ENCODE measurements at regions not wholly inside any gene's neighbourhood (a gene's known extent, or its start where the extent isn't known, plus 50 kb on each side); places are given as distances from the start of the nearest gene placed in this dataset.

DNA sequence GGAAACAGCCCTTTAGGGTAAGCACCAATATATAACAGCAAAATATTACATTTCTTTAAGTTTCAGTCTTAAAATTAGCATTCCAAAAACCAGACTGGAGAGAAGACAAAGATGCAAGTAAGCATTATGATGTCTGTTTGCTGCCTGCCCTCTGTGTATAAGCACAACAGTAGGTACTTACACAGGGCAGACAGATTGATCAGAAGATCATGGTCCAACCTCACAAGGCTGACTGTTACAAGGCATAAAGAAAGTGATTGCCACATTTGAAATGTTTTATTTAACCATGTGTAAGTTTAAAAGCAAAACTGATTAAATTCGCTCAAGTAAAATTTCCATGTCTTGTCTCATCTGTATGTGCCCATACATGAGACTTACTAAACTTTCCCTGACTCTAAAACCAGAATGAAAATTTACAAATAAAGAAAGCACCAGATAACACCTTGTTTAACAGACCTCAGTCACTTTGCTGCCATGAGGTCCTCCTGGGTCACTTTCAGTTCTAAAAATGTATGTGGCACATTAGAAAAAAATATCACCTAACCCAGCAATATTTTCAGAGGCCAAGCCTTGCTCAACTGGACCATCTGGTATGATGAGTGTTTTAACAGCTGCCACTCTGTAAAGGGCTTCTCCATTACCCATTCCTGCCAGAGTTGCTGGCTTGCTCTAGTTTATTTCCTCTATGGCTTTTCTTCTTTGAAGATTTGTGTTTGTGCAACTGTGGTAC, 297.0 kb downstream of the RBM26 start:
- TF ChIP-seq, protein P1, sequence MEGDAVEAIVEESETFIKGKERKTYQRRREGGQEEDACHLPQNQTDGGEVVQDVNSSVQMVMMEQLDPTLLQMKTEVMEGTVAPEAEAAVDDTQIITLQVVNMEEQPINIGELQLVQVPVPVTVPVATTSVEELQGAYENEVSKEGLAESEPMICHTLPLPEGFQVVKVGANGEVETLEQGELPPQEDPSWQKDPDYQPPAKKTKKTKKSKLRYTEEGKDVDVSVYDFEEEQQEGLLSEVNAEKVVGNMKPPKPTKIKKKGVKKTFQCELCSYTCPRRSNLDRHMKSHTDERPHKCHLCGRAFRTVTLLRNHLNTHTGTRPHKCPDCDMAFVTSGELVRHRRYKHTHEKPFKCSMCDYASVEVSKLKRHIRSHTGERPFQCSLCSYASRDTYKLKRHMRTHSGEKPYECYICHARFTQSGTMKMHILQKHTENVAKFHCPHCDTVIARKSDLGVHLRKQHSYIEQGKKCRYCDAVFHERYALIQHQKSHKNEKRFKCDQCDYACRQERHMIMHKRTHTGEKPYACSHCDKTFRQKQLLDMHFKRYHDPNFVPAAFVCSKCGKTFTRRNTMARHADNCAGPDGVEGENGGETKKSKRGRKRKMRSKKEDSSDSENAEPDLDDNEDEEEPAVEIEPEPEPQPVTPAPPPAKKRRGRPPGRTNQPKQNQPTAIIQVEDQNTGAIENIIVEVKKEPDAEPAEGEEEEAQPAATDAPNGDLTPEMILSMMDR (IDR thresholded peaks at IDR 0.05) = no peak
- no peak for TF ChIP-seq POLR2A (IDR thresholded peaks at IDR 0.05)
